K562 (cell line): ENCODE measurements at regions not wholly inside any gene's neighbourhood (a gene's known extent, or its start where the extent isn't known, plus 50 kb on each side); places are given as distances from the start of the nearest gene placed in this dataset.

Experiments used
- ATF7 ChIP-seq: fragments of 450-650 bp; IDR thresholded peaks from 2 replicates; pipeline ENCODE4 v1.7.1; 2014; ENCODE audit warnings: mild to moderate bottlenecking, moderate library complexity
- GABPA ChIP-seq: fragments of 200-800 bp; sonication (Bioruptor generic); conservative IDR thresholded peaks from 2 replicates; pipeline ENCODE4 v1.6.1; 2016; ENCODE audit warnings: low read depth, missing genetic modification characterization, missing compliant biosample characterization
- KAT2B ChIP-seq: IDR thresholded peaks from one replicate; pipeline ENCODE4 v1.6.1; 2012; ENCODE audit warnings: low read depth, mild to moderate bottlenecking, control low read depth, inconsistent platforms, low read length, moderate library complexity
- POLR2AphosphoS5 ChIP-seq: IDR thresholded peaks from 2 replicates; pipeline ENCODE4 v1.6.1; 2011; ENCODE audit warnings: mild to moderate bottlenecking, low read depth, low read length, moderate library complexity; ENCODE audit not compliant: control insufficient read depth, insufficient read depth
- POLR2B ChIP-seq: fragments of 450-650 bp; IDR thresholded peaks from 2 replicates; pipeline ENCODE4 v1.6.1; 2018; ENCODE audit warnings: low read depth; ENCODE audit not compliant: partially characterized antibody
- TEAD4 ChIP-seq, 2 experiments: sonication (generic) in 1 of 2; formaldehyde crosslinking in 1 of 2; IDR thresholded peaks; 2 replicates each; pipeline versions ENCODE4 v1.6.1 to v1.8.0; 2012 to 2022; ENCODE audit warnings: borderline replicate concordance in 1 of 2, inconsistent platforms in 1 of 2, low read length in 1 of 2, mild to moderate bottlenecking in 1 of 2, missing genetic modification reagents in 1 of 2
- ZNF445 ChIP-seq: fragments of 250-450 bp; sonication (Bioruptor Pico); IDR thresholded peaks from 2 replicates; pipeline ENCODE4 v1.4.0; 2020; ENCODE audit warnings: low read depth, mild to moderate bottlenecking, moderate library complexity

- no peak for TF ChIP-seq KAT2B
- TF ChIP-seq TEAD4 (IDR thresholded peaks at IDR 0.05; ENCODE audit: low read length), result no peak
- no peak for TF ChIP-seq TEAD4 (CRISPR knock-in tag; IDR thresholded peaks at IDR 0.05; ENCODE audit: borderline replicate concordance)
- no peak for TF ChIP-seq GABPA (tag)
- TF ChIP-seq ZNF445 (CRISPR knock-in tag), result no peak
- TF ChIP-seq ATF7, result no peak
- no peak for TF ChIP-seq POLR2B
- no peak for TF ChIP-seq POLR2AphosphoS5
Observed at GRCh38 chr17:72434991-72435618, 314.3 kb downstream of the SOX9 start.
